Cardiac fibroblast (primary cell): ENCODE measurements at regions not wholly inside any gene's neighbourhood (a gene's known extent, or its start where the extent isn't known, plus 50 kb on each side); places are given as distances from the start of the nearest gene placed in this dataset.

Source experiments
- DNase-seq, 2 donors: peaks; one replicate each; pipeline versions ENCODE4 v3.0.0 to v3.0.0-alpha.2; 2010; ENCODE audit warnings: low read depth in 2 of 2
- H3K4me3 ChIP-seq, 2 donors: replicated peaks in 1 of 2; 1 replicate in 1 of 2; 2 replicates in 1 of 2; pipeline ENCODE4 v1.5.1; 2011; ENCODE audit warnings: low read depth in 2 of 2, low read length in 2 of 2, mild to moderate bottlenecking in 2 of 2, moderate library complexity in 1 of 2
- CTCF ChIP-seq: IDR thresholded peaks from one replicate; pipeline ENCODE4 v1.5.1; 2011; ENCODE audit warnings: low read depth, mild to moderate bottlenecking, low read length, inconsistent platforms

GRCh38 chr14:95418858-95419257 lies 97.6 kb downstream of the SYNE3 start:
- no peak for DNase-seq
- H3K4me3 ChIP-seq, result no peak overlapping the region
- TF ChIP-seq CTCF, result no peak

DNA sequence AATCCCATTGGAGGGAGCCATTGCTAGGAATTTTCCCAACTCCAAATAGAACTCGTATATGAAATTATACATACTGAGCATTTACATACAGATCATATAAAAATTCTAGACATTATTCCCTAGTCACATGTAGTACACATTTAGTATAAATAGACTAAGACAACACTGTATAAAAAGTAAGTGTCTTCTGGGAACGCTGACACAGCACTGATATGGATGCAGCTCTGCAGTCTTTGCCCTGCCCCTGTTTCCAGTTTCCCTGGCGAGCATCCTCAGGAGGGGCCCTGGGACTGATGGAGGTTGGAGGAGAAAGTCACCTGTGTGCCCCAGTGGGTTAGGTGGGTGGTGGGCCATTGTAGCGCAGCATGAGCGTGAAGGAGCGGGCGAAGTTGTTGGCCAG lies 97.8 kb upstream of the CLMN start:
- no peak for DNase-seq
- no peak overlapping the region for H3K4me3 ChIP-seq
- no peak for TF ChIP-seq CTCF

- TF ChIP-seq CTCF, result no peak
- no peak overlapping the region for H3K4me3 ChIP-seq
- no peak for DNase-seq
These were observed 96.3 kb upstream of the CLMN start for GRCh38 chr14:95415993-95416392.

DNA sequence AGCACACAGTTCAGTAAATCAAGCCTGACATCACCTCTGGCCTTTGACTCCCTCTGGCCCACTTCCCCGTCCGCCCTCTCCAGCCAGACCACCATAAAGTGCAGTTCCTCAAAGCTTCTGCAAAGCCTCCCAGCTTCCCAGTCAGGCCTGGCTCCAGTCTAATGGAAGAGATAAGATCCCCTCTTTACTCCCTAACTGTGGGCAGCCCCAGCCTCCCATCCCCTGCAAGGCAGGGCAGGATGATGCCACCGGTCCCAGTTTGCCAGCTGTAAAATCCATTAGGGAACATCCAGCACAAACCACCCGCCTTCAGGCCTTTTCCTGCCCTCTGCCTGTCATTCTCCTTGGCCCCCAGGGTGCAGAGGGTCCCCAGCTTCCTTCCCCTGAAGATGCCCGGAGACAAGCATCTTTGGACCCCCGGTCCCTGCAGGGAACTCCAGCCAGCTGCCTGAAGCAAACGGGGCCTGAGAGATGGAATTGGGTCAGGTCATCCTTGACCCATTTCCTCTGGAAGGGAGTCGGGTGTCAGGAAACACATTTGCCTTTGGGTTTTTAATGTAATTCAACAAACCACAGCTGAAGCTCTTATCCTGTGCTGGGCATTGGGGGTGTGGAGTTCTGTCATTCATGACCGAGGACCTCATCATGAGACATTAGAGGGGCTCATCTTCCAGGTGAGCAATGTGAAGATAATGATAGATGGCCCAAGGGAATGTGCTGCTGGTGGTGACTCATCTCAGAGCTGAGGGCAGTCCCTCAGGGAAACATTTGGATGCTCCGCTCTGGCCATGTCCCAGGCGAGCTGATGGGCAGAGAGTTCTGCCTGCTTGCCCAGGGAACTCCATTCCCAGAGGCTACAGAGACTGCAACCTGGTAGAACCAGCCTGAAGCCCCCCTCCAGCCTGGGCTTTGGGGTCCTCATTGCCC lies 93.8 kb upstream of the CLMN start:
- H3K4me3 ChIP-seq, result no peak overlapping the region
- peak in 1 of 2 donors; percentile 55 for DNase-seq
- TF ChIP-seq CTCF, result no peak

GRCh38 chr14:95410838-95411237 lies 91.1 kb upstream of the CLMN start:
- TF ChIP-seq CTCF, result no peak
- no peak overlapping the region for H3K4me3 ChIP-seq
- DNase-seq, result no peak

DNA sequence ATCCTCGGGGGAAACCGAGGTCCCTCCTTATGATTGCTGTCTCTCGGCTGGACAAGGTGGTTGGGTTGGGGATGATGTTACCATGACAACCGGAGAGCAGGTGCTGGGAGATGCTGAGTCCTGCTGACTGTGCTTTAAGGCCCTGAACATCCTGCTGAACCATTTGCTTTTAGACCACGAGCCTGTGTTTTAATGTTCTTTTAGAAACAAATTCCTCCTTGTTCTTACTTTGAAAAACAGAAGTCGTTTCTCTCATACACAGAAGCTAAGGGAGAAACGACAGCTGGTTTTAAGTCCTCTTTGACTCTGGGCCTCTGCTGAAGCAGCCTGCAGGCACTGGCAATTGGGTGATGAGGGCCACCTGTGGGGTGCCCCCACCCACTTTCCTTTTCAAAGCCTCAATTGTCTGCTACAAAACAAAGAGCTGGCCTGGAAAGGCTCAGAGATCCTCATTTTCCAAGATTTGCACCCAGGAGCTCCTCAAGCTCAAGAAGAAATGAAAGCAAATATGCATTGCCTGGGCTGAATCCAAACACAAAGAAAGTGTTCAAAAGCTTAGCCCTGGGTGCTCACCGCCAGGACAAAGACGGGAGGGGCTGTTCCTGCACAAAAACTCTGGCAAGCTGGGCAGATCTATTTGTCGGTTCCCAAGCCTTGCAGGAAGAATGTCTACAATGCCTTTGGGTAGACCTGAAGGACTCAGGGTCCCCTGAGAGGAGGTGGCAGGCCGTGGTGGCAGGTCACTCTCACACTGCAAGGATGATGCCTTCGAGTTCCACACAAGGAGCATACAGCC lies 90.0 kb upstream of the CLMN start:
- DNase-seq, result no peak
- TF ChIP-seq CTCF, result no peak

More for the DNA sequence above, 90.0 kb upstream of the CLMN start:
- H3K4me3 ChIP-seq, result no peak overlapping the region
